ENCODE measurements at regions not wholly inside any gene's neighbourhood (a gene's known extent, or its start where the extent isn't known, plus 50 kb on each side); places are given as distances from the start of the nearest gene placed in this dataset.

DNA sequence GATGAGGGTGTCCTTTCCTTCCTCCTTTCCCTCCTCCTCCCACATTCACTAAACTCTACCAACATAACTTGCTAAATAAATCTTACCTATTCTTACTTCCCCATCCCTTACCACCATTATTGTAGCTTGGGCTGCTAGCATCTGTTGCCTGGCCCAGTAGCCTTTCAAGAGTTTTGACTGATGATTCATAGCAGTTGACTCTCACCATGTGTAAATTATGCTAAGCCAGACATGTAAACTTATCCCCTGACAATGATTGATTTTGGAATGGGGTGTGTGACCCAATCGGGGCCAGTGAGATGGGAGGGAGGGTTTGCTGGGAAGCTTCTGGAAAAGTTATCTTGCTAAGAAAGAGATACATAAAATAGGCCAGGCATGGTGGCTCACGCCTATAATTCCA, 161.8 kb upstream of the SPRY4 start:
- no peaks in the 10 kb centered on the region for H3K4me1 ChIP-seq (replicated peaks)
- no peak for TF ChIP-seq CTCF (IDR thresholded peaks at IDR 0.05)
- TF ChIP-seq POLR2AphosphoS5 (IDR thresholded peaks at IDR 0.05), result no peak
- TF ChIP-seq POLR2A (IDR thresholded peaks at IDR 0.05), result no peak
- no peak overlapping the region for H3K4me3 ChIP-seq
- no peaks in the 10 kb centered on the region for H3K36me3 ChIP-seq
- no peak overlapping the region for H3K27ac ChIP-seq
- H3K9me3 ChIP-seq, result no peaks in the 10 kb centered on the region
- no peak for DNase-seq (ENCODE audit: low spot score)
- H3K27me3 ChIP-seq (replicated peaks; ENCODE audit: insufficient read depth), result no peaks in the 10 kb centered on the region
- intact Hi-C loops (cut with DNase I), result no loop called here
- 78% methylated on average over 2 of the region's 2 CpGs for WGBS

GRCh38 chr5:142486020-142486419, 161.2 kb upstream of the SPRY4 start:
- no peaks in the 10 kb centered on the region for H3K27me3 ChIP-seq (replicated peaks; ENCODE audit: insufficient read depth)
- 59% methylated on average over 2 of the region's 2 CpGs for WGBS
- H3K36me3 ChIP-seq, result no peaks in the 10 kb centered on the region
- intact Hi-C loops (cut with DNase I), result no loop called here
- no peak overlapping the region for H3K4me3 ChIP-seq
- H3K27ac ChIP-seq, result no peak overlapping the region
- TF ChIP-seq CTCF (IDR thresholded peaks at IDR 0.05) (no peak), POLR2A (IDR thresholded peaks at IDR 0.05) (no peak), POLR2AphosphoS5 (IDR thresholded peaks at IDR 0.05) (no peak)
- no peak for DNase-seq (ENCODE audit: low spot score)
- H3K4me1 ChIP-seq (replicated peaks), result no peaks in the 10 kb centered on the region
- H3K9me3 ChIP-seq, result no peaks in the 10 kb centered on the region

- no peak overlapping the region for H3K4me3 ChIP-seq
- WGBS, result 100% methylated on average over 2 of the region's 2 CpGs
- no peak for DNase-seq (ENCODE audit: low spot score)
- intact Hi-C loops (cut with DNase I), result no loop called here
- no peaks in the 10 kb centered on the region for H3K27me3 ChIP-seq (replicated peaks; ENCODE audit: insufficient read depth)
- H3K36me3 ChIP-seq, result no peaks in the 10 kb centered on the region
- TF ChIP-seq POLR2A (IDR thresholded peaks at IDR 0.05) (no peak), POLR2AphosphoS5 (IDR thresholded peaks at IDR 0.05) (no peak)
- no peaks in the 10 kb centered on the region for H3K9me3 ChIP-seq
- no peak overlapping the region for H3K27ac ChIP-seq
- H3K4me1 ChIP-seq (replicated peaks), result no peaks in the 10 kb centered on the region
Observed at GRCh38 chr5:142484821-142485387, 160.1 kb upstream of the SPRY4 start.

GRCh38 chr5:142482207-142482606, 157.4 kb upstream of the SPRY4 start:
- 90% methylated on average over 2 of the region's 2 CpGs for WGBS
- no peak for TF ChIP-seq POLR2A (IDR thresholded peaks at IDR 0.05)
- no peak for TF ChIP-seq CTCF (IDR thresholded peaks at IDR 0.05)
- no peak for TF ChIP-seq POLR2AphosphoS5 (IDR thresholded peaks at IDR 0.05)

DNA sequence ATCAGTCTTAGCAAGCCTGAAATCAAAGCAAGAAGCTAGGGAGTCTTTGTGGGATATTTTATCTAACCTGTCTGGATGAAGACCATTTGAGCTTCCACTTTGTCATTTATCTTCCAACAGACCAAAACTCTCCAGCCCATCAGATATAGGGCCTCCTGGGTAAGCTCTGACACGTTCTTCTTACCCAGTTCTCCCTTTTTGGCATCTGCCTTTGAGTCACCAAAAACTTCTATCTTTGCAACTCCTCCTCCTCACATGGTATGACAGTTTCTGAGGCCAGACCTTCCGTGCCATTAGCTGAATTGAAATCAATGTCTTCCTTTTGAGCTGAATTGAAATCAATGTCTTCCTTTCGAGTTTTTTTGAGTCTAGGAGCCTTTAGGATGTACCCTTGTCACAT, 156.6 kb upstream of the SPRY4 start:
- Histone ChIP-seq H3K4me3 (no peak overlapping the region), H3K4me1 (replicated peaks) (no peaks in the 10 kb centered on the region), H3K36me3 (no peaks in the 10 kb centered on the region), H3K9me3 (no peaks in the 10 kb centered on the region), H3K27me3 (replicated peaks; ENCODE audit: insufficient read depth) (no peaks in the 10 kb centered on the region), H3K27ac (no peak overlapping the region)
- no peak for TF ChIP-seq POLR2A (IDR thresholded peaks at IDR 0.05)
- no peak for TF ChIP-seq CTCF (IDR thresholded peaks at IDR 0.05)
- intact Hi-C loops (cut with DNase I), result no loop called here
- WGBS, result 78% methylated on average over 3 of the region's 3 CpGs
- no peak for DNase-seq (ENCODE audit: low spot score)

More at GRCh38 chr5:142482207-142482606, 157.4 kb upstream of the SPRY4 start:
- intact Hi-C loops (cut with DNase I), result no loop called here
- no peaks in the 10 kb centered on the region for H3K36me3 ChIP-seq
- H3K27ac ChIP-seq, result no peak overlapping the region
- H3K27me3 ChIP-seq (replicated peaks; ENCODE audit: insufficient read depth), result no peaks in the 10 kb centered on the region
- no peak for DNase-seq (ENCODE audit: low spot score)
- no peaks in the 10 kb centered on the region for H3K4me1 ChIP-seq (replicated peaks)
- H3K4me3 ChIP-seq, result no peak overlapping the region
- H3K9me3 ChIP-seq, result no peaks in the 10 kb centered on the region
